ENCODE measurements at regions not wholly inside any gene's neighbourhood (a gene's known extent, or its start where the extent isn't known, plus 50 kb on each side); places are given as distances from the start of the nearest gene placed in this dataset.

DNA sequence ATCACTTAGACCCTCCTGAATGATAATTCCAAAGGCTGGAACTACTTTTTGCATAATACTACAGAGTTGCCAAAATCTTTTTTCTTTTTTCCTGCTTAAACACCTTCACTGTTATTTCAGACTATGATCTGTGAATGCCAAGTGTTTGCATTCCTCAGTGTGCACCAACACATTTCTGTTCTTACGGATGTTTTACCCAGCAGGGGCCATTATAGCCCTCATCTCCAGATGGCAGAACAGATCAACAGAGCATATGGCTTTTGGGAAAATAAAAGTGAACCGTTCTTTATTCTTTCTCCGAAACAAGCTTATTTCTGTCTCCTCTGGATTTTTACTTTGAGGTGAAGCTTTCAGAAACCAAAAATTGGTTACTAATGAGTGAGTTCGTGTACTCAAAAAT lies 1226.6 kb upstream of the FAM98A start:
- FAIRE-seq = no peak
- intact Hi-C loops (cut with DNase I) = no loop called here

GRCh38 chr2:34822616-34823015 lies 1223.5 kb upstream of the FAM98A start:
- WGBS, 2 donors = 75 to 79% methylated on average over 3 of the region's 3 CpGs
- Histone ChIP-seq H3K4me3 (no peak overlapping the region), H3K4me1 (no peaks in the 10 kb centered on the region), H3K9me3 (no peaks in the 10 kb centered on the region), H3K27ac (no peak overlapping the region), H3K36me3 (no peaks in the 10 kb centered on the region), H3K27me3 (no peaks in the 10 kb centered on the region)
- FAIRE-seq (no peak), DNase-seq (no peak), ATAC-seq (no peak)
- TF ChIP-seq CTCF (IDR thresholded peaks at IDR 0.05) = no peak
- intact Hi-C loops (cut with DNase I) = no loop called here

More for the DNA sequence above, 1226.6 kb upstream of the FAM98A start:
- no peaks in the 10 kb centered on the region for H3K9me3 ChIP-seq
- H3K4me3 ChIP-seq = no peak overlapping the region
- DNase-seq (no peak), ATAC-seq (no peak)
- no peak overlapping the region for H3K27ac ChIP-seq
- no peaks in the 10 kb centered on the region for H3K4me1 ChIP-seq
- no peak for TF ChIP-seq CTCF (IDR thresholded peaks at IDR 0.05)
- no peaks in the 10 kb centered on the region for H3K36me3 ChIP-seq
- no peaks in the 10 kb centered on the region for H3K27me3 ChIP-seq
- 63 to 67% methylated on average over 4 of the region's 4 CpGs for WGBS, 2 donors

- intact Hi-C loops (cut with DNase I) = no loop called here
- TF ChIP-seq CTCF (IDR thresholded peaks at IDR 0.05) = no peak
- 7 to 12% methylated on average over 4 of the region's 4 CpGs for WGBS, 2 donors
- no peaks in the 10 kb centered on the region for H3K9me3 ChIP-seq
- FAIRE-seq = no peak
- ATAC-seq = peak; percentile 93 to 96 (median 94)
- H3K36me3 ChIP-seq = no peaks in the 10 kb centered on the region
- DNase-seq = peak in 3 of 6 donors; percentile 30 to 48 (median 37)
- H3K27me3 ChIP-seq = no peaks in the 10 kb centered on the region
- no peak overlapping the region for H3K4me3 ChIP-seq
- H3K4me1 ChIP-seq = peaks cover 0 to 11% (median 7%) of the 10 kb centered on the region in 3 donors
- H3K27ac ChIP-seq = peak overlapping the region; percentile 10 to 59 (median 34)
Observed at GRCh38 chr2:34815052-34815741, 1216.1 kb upstream of the FAM98A start.

DNA sequence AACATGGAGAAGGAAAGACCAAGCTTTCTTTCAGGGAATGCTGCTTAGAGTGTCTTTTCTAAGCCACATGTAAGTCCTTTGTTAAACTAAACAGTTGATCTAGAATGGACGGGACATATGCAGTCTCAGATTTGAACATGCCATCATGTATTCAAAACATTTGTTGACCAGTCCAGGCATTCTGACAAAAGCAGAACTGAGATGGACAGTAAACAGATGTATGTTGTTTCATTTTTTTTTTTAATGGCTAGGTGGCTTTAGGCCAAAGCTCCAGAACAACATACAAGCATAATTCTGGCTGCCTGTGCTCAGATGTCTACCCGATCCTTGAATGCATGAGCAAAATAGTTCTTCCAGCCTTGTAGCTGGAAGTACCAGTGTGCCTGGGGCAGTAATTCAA lies 1211.4 kb upstream of the FAM98A start:
- no peak for DNase-seq
- TF ChIP-seq CTCF (IDR thresholded peaks at IDR 0.05) = no peak
- intact Hi-C loops (cut with DNase I) = no loop called here
- Histone ChIP-seq H3K4me1 (peaks cover 0 to 13% (median 7%) of the 10 kb centered on the region in 3 donors), H3K27me3 (no peaks in the 10 kb centered on the region), H3K36me3 (no peaks in the 10 kb centered on the region), H3K4me3 (no peak overlapping the region), H3K27ac (no peak overlapping the region), H3K9me3 (no peaks in the 10 kb centered on the region)
- no peak for FAIRE-seq
- 88 to 90% methylated on average over 2 of the region's 2 CpGs for whole genome bisulfite sequencing, 2 donors
- ATAC-seq = no peak

DNA sequence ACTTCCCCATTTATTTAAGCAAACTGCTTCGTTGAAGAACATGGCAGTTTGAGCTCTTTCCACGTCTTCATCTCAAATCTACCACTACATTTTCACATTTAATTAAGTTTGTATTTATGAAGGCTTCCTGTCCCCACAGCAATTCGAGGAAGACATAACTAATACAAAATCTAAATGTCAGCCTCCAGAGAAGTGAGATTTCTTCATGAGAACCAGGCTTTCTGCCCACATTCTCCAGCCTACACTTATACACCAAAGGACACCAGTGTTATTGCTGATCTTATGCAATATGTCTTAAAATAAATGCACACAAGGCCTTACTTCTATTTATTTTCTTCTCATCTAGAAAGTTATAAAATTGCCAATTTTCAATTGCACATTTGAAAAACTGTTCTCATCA lies 1209.3 kb upstream of the FAM98A start:
- no peaks in the 10 kb centered on the region for H3K36me3 ChIP-seq
- WGBS, 2 donors = 77% methylated on average over 3 of the region's 3 CpGs
- H3K27ac ChIP-seq = no peak overlapping the region
- no peak overlapping the region for H3K4me3 ChIP-seq
- no peak for ATAC-seq
- H3K27me3 ChIP-seq = no peaks in the 10 kb centered on the region
- no peak for TF ChIP-seq CTCF (IDR thresholded peaks at IDR 0.05)
- no peaks in the 10 kb centered on the region for H3K9me3 ChIP-seq
- intact Hi-C loops (cut with DNase I) = no loop called here
- H3K4me1 ChIP-seq = peaks cover 0 to 2% (median 0%) of the 10 kb centered on the region in 3 donors
- no peak for DNase-seq
- FAIRE-seq = no peak
